ENCODE measurements at regions not wholly inside any gene's neighbourhood (a gene's known extent, or its start where the extent isn't known, plus 50 kb on each side); places are given as distances from the start of the nearest gene placed in this dataset.

DNA sequence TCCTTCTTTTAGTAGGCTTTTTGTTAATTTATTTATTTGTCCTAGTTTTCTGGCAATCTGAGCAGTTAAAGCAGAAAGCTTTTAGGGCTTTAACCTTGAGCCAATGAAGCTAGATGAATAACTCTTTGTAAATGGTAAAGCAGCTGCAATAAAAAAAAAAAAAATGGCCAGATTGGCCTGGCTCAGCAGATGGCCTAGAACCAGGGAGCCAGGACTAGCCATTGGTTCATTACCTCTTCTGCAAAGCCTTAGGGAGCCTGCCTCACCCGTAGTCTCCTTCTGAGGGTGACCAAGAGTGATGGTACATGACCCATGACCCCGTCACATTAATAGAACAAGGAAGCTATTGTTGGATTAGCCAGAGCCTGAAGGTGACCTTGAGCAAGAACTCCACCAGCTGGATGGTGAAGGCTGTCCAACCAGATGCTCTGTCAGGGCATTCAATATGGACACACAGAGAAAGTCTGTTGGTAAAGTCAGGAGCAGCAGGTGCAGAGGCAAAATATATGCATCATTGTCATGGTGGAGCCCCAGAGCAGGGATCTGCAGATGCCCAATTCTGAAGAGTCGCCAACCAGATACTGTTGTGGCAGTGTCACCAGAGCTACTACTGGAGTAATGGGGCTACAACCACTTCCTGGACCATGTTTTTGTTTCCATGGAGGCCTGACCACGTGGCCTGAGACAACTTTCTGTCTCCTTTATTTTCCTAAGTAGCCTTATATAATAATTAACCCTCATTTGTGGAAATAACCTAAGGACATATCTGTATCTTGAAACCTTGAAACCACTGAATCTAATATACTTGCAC, 100.7 kb downstream of the MTX3 start:
- 81% methylated on average over 4 of the region's 4 CpGs for WGBS
- Histone ChIP-seq H3K27ac (ENCODE audit: low read depth in 1 of 2, low read length in 2 of 2) (no peak overlapping the region), H3K9me3 (ENCODE audit: control insufficient read depth in 4 of 4, low read length in 3 of 4) (peaks cover 0 to 12% (median 0%) of the 10 kb centered on the region in 4 donors), H3K9ac (ENCODE audit: low read depth in 1 of 2, low read length in 2 of 2) (no peak overlapping the region), H3K4me3 (ENCODE audit: low read depth in 1 of 3, low read length in 3 of 3) (no peak overlapping the region), H3K27me3 (ENCODE audit: control insufficient read depth in 4 of 4, insufficient read depth in 4 of 4, low read length in 3 of 4) (peaks cover 0 to 5% (median 1%) of the 10 kb centered on the region in 4 donors), H3K36me3 (ENCODE audit: control insufficient read depth in 4 of 4, insufficient read depth in 3 of 4, low read depth in 1 of 4, low read length in 3 of 4) (no peaks in the 10 kb centered on the region), H3K4me1 (ENCODE audit: control insufficient read depth in 4 of 4, insufficient read depth in 4 of 4, low read length in 3 of 4) (no peaks in the 10 kb centered on the region)
- no peak for TF ChIP-seq YY1 (IDR thresholded peaks at IDR 0.05)
- no peak for TF ChIP-seq RAD21 (IDR thresholded peaks at IDR 0.05)
- TF ChIP-seq SP1 (IDR thresholded peaks at IDR 0.05), result no peak
- TF ChIP-seq FOXA2 (IDR thresholded peaks at IDR 0.05), result no peak
- TF ChIP-seq HNF4A (conservative IDR thresholded peaks at IDR 0.05), result no peak
- TF ChIP-seq HNF4G (IDR thresholded peaks at IDR 0.05), result no peak
- no peak for TF ChIP-seq RXRA (IDR thresholded peaks at IDR 0.05)
- TF ChIP-seq, protein P1, sequence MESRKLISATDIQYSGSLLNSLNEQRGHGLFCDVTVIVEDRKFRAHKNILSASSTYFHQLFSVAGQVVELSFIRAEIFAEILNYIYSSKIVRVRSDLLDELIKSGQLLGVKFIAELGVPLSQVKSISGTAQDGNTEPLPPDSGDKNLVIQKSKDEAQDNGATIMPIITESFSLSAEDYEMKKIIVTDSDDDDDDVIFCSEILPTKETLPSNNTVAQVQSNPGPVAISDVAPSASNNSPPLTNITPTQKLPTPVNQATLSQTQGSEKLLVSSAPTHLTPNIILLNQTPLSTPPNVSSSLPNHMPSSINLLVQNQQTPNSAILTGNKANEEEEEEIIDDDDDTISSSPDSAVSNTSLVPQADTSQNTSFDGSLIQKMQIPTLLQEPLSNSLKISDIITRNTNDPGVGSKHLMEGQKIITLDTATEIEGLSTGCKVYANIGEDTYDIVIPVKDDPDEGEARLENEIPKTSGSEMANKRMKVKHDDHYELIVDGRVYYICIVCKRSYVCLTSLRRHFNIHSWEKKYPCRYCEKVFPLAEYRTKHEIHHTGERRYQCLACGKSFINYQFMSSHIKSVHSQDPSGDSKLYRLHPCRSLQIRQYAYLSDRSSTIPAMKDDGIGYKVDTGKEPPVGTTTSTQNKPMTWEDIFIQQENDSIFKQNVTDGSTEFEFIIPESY (IDR thresholded peaks at IDR 0.05), result no peak
- TF ChIP-seq, protein P2, sequence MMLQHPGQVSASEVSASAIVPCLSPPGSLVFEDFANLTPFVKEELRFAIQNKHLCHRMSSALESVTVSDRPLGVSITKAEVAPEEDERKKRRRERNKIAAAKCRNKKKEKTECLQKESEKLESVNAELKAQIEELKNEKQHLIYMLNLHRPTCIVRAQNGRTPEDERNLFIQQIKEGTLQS (IDR thresholded peaks at IDR 0.05), result no peak
- TF ChIP-seq FOXA1 (IDR thresholded peaks at IDR 0.05), result no peak
- no peak for TF ChIP-seq GABPA (IDR thresholded peaks at IDR 0.05 in 1 of 2, conservative IDR thresholded peaks at IDR 0.05 in 1 of 2)
- TF ChIP-seq EGR1 (IDR thresholded peaks at IDR 0.05; ENCODE audit: low read depth in 2 of 2), result no peak
- TF ChIP-seq, protein P3, sequence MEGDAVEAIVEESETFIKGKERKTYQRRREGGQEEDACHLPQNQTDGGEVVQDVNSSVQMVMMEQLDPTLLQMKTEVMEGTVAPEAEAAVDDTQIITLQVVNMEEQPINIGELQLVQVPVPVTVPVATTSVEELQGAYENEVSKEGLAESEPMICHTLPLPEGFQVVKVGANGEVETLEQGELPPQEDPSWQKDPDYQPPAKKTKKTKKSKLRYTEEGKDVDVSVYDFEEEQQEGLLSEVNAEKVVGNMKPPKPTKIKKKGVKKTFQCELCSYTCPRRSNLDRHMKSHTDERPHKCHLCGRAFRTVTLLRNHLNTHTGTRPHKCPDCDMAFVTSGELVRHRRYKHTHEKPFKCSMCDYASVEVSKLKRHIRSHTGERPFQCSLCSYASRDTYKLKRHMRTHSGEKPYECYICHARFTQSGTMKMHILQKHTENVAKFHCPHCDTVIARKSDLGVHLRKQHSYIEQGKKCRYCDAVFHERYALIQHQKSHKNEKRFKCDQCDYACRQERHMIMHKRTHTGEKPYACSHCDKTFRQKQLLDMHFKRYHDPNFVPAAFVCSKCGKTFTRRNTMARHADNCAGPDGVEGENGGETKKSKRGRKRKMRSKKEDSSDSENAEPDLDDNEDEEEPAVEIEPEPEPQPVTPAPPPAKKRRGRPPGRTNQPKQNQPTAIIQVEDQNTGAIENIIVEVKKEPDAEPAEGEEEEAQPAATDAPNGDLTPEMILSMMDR (IDR thresholded peaks at IDR 0.05; ENCODE audit: low read depth, low read length, missing input control), result no peak
- no peak for TF ChIP-seq TAF1 (conservative IDR thresholded peaks at IDR 0.05)
- TF ChIP-seq, protein P4, sequence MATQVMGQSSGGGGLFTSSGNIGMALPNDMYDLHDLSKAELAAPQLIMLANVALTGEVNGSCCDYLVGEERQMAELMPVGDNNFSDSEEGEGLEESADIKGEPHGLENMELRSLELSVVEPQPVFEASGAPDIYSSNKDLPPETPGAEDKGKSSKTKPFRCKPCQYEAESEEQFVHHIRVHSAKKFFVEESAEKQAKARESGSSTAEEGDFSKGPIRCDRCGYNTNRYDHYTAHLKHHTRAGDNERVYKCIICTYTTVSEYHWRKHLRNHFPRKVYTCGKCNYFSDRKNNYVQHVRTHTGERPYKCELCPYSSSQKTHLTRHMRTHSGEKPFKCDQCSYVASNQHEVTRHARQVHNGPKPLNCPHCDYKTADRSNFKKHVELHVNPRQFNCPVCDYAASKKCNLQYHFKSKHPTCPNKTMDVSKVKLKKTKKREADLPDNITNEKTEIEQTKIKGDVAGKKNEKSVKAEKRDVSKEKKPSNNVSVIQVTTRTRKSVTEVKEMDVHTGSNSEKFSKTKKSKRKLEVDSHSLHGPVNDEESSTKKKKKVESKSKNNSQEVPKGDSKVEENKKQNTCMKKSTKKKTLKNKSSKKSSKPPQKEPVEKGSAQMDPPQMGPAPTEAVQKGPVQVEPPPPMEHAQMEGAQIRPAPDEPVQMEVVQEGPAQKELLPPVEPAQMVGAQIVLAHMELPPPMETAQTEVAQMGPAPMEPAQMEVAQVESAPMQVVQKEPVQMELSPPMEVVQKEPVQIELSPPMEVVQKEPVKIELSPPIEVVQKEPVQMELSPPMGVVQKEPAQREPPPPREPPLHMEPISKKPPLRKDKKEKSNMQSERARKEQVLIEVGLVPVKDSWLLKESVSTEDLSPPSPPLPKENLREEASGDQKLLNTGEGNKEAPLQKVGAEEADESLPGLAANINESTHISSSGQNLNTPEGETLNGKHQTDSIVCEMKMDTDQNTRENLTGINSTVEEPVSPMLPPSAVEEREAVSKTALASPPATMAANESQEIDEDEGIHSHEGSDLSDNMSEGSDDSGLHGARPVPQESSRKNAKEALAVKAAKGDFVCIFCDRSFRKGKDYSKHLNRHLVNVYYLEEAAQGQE (IDR thresholded peaks at IDR 0.05), result no peak
- TF ChIP-seq, protein P5, sequence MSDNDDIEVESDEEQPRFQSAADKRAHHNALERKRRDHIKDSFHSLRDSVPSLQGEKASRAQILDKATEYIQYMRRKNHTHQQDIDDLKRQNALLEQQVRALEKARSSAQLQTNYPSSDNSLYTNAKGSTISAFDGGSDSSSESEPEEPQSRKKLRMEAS (IDR thresholded peaks at IDR 0.05), result no peak
- no peak for TF ChIP-seq NR2F2 (IDR thresholded peaks at IDR 0.05)
- no peak for TF ChIP-seq JUND (IDR thresholded peaks at IDR 0.05)
- no peak for DNase-seq (ENCODE audit: low spot score)

Data from liver (tissue), 8 donors.